ENCODE measurements at regions not wholly inside any gene's neighbourhood (a gene's known extent, or its start where the extent isn't known, plus 50 kb on each side); places are given as distances from the start of the nearest gene placed in this dataset.
"Not testable (repeated sequence)": the region's sequence is repeated elsewhere in the genome, so short reads cannot be mapped to it uniquely, and the experiment has no call there.

DNA sequence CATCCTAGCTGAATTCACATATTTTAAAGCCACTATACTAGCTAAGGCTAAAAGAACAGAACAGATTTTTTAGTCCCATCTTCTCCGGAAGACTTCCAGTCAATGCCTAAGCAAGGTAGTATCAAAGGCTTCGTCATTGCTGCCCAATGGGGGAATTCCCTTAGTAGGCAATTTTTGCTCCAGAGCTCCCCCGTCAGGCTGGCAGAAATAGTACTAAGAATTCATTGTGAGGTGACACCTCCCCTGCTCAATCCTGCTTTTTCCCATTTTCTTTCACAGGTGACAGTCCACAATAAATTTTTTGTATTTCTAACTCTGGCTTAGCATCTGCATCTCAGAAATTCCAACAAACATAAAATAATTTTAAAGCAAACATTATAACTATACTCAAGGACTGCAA is 52.8 kb upstream of the SRSF6 start:
- DNase-seq (ENCODE audit: low spot score) = no peak
- intact Hi-C loops (cut with DNase I) = no loop called here

DNA sequence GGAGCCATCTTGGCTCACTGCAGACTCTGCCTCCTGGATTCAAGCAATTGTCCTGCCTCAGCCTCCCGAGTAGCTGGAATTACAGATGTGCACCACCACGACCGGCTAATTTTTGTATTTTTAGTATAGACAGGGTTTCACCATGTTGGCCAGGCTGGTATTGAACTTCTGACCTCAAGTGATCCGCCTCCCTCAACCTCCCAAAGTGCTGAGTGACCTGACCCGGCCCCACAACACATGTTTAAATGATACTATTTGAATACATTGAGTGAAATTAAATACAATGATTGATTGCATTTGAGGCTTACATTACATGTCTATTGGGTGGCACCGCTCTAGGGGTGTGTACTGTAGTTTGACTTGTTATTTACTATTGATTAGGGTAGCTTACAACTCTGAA is 56.8 kb upstream of the SRSF6 start:
- DNase-seq (ENCODE audit: low spot score); intact Hi-C loops (cut with DNase I): not testable (repeated sequence)

DNA sequence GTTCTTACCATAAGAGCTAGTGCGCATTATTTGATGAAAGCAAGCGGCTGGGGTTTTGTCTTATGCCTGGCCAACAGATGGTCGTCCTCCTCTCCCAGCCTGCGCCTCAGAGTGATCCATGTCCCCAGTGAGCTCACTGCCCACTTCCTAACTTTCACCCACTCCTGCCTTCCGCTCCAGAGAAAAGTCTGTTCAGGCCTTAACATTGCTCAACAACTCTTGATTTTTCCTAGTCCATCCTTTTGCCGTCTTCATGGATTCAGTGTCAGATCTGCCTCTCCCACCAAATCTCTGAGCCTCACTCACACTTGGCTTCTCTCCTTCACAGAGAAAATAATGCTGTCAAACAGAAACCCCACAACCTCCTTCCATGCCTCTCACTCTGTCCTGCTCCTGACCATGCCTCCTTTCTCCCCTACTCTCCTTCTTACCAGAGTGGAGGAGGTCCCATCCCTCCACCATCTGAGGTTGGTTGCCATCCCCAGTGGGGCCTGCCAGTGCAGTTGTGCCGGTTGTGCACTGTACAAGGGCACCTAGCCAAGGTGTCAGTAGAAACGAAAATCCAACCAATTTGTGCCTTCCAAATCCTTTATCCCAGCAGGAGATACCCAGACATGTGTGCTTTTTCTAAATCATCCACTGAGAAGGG is 58.9 kb upstream of the SRSF6 start:
- intact Hi-C loops (cut with DNase I) = no loop called here
- DNase-seq (ENCODE audit: low spot score) = no peak

DNA sequence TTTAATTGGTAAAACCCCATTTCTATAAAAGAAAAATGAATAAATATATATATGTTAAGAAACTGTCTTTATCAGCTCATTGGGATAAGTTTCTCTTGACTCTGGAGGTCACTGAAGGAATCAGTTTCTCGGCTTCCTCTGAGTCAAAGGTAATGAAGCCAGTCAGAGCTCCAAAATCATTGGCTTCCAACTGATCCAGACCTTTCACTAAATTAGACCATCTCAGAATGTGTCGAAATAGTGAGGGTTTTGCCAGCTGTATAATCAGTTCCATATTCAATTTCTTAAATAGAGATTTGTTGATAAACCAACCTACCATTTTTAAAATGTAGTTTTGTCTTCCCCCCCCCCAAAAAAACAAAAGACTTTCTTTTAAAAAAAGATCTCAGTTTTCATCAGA is 60.5 kb upstream of the SRSF6 start:
- intact Hi-C loops (cut with DNase I) = no loop called here
- DNase-seq (ENCODE audit: low spot score) = no peak

DNA sequence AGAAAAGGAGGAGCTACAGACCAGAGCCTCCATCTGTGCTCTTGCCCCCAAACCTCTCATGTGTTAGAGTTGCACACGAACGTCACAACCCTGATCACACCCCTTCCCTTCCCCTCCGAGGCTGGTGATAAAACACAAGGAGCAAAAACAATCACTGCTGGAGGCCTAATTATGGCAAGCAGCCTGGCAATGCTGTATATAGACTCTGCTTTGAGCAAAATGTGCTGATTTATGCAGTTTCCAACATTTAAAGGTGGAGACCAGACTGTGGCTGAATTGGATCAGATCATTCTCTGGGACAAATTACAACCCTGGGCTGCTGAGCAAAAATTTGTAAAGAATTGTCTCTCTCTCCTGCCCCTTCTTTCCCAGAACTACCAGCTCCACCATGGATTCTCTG is 64.6 kb upstream of the SRSF6 start:
- intact Hi-C loops (cut with DNase I) = no loop called here
- DNase-seq (ENCODE audit: low spot score) = no peak

DNA sequence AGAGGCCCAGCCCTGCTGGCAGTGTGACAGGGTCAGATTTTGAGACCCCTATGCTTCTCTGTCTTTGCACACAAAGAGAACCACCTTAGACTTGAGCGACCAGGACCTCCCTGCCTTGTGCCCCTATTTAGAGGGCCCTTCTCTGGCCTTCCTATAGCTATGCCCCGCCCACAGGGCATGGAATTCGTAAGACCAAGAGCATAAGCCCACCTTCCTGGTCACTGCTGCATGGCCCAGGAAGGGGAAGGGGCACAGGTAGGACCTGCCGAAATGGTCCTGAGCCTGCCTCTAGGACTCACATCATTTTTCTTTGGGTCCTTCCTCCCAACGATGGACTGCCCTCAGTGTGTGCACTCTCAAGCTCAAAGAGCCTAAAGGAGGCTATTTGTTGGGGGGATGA is 65.1 kb upstream of the SRSF6 start:
- peak; percentile 17 for DNase-seq (ENCODE audit: low spot score)
- intact Hi-C loops (cut with DNase I) = no loop called here

DNA sequence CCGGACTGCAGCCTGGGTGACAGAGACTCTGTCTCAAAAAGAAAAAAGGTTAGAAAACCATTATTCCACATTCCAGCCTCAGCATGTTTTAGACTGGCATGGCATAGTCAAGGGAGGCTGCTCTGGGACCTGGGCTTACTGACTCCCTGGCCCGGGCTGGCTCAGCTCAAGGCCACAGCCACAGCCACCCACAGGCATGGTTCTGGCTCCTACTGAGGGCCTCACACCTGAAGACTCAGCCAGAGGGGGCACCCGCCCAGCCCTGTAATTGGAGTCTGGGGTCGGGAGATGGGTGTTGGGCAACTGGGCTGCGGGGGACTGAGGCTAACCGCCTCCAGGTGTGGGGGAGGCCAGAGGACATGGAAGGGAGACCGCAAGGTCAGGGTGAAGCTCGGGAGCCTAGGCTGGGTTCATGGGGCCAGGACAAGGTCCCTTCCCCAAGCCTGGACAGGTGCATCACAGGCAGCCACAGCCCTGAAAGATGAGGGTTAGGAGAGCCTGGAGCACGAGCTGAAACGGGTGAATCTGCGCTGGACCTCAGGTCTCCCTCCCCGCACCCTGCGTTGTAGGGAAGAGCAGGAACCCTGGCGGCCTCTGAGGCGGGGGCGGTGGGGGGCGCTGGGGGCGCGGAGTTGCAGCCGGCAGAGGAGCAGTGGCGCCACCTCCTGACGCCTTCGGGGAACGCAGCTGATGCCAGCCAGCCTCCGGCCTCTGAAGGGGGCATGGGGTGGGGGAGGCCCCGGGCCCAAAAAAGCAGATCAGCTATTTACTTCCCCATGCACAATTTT is 67.7 kb upstream of the SRSF6 start:
- peak; percentile 64 for DNase-seq (ENCODE audit: low spot score)
- intact Hi-C loops (cut with DNase I) = no loop called here

DNA sequence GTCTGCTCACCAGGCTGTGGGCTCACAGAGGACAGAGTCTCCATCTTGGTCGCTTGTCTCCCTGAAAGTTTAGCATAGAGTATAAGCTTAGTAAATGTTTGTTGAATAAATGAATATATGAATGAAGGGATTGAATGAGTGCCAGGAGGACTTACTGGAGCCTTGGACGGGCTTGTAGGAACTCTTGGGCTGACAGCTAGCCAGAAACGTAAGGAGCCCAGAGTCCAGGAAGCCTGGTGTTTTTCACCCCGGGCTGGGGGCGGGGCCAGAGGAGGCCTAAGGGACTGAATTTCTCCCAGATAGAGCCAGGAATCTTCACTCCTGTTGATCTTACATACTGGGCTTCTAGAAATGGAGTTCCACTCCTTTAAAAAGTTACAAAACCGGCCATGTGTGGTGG is 68.5 kb upstream of the SRSF6 start:
- intact Hi-C loops (cut with DNase I) = no loop called here
- DNase-seq (ENCODE audit: low spot score) = peak; percentile 49

DNA sequence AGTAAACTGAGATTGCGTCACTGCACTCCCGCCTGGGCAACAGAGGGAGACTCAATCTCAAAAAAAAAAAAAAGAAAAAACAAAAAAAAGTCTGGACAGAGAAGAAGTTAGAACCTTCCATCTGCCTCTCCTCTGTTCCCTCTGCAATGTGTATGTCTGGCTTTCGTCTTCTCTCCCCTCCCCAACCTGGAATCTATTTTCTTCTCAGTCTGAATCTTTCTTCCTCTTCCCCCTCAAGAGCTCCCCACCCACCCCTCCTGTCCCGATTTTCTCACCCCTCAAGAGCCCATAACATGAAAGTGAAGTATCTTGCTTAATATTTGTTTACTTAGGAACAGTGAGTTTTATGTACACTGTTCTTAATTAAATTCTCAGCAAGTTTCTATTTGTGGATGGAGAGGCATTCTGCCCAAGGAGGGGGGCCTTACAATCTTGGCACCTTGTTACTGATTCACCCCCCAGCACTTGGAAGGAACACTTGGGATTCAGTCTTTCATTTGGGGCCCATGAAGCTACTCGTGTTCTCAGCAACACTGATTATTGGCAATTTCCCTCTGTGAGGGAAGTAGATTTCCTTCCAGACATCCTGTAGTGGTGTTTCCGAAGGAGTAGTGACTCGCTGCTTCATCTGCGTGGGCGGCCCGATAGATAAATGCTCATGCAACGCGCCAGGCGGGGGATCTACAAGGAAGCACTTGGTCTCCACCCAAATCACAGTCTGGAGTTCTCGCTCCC is 69.3 kb upstream of the SRSF6 start:
- DNase-seq (ENCODE audit: low spot score) = peak; percentile 89

DNA sequence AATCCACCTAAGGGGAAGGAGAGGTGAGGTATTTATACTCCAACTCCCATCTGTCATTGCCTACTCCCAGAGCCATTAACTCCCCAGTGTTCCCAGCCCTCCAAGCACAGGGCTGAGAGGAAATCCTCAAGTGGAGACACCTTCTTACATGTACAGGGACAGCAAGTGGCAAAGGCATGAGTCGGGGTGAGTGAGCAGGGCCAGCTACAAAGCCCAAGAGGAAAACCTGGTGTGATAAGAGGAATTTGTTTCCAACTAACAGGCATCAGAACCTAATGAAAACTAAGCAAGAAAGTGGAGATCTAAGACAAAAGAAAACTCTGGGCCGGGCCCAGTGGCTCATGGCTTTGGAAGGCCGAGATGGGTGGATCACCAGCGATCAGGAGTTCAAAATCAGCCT is 70.0 kb upstream of the SRSF6 start:
- intact Hi-C loops (cut with DNase I) = no loop called here
- DNase-seq (ENCODE audit: low spot score) = peak; percentile 36

More for the DNA sequence above, 69.3 kb upstream of the SRSF6 start:
- intact Hi-C loops (cut with DNase I) = no loop called here

DNA sequence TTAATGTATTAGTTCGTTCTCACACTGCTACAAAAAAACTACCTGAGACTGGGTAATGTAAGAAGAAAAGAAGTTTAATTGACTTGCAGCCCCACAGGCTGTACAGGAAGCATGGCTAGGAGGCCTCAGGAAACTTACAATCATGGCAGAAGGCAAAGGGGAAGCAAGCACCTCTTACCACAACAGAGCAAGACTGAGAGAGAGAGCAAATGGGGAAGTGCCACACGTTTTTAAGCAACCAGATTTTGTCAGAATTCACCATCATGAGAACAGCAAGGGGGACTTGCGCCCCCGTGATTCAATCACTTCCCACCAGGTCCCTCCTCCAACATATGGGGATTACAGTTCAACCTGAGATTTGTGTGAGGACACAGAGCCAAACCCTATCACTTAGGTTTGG is 70.8 kb upstream of the SRSF6 start:
- DNase-seq (ENCODE audit: low spot score) = no peak
- intact Hi-C loops (cut with DNase I) = no loop called here

DNA sequence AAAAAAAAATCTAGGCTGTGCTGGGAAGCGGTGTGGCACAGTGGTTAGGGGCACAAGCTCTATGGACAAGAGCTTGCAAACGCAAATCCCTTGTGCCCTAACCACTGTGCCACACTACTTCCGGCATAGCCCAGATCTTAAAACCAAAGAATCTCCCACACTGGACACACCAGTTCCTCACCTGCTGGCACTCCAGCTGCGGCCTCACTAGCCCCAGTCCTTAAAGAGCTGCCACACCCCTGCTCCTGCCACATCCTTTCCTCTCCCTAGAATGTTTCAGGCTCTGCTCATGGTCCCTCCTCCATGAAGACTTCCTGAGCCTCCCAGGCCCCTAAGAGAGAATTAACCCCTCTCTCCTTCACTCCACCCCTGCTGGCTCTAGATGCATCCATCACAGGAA is 71.8 kb upstream of the SRSF6 start:
- no peak for DNase-seq (ENCODE audit: low spot score)
- intact Hi-C loops (cut with DNase I) = no loop called here

DNA sequence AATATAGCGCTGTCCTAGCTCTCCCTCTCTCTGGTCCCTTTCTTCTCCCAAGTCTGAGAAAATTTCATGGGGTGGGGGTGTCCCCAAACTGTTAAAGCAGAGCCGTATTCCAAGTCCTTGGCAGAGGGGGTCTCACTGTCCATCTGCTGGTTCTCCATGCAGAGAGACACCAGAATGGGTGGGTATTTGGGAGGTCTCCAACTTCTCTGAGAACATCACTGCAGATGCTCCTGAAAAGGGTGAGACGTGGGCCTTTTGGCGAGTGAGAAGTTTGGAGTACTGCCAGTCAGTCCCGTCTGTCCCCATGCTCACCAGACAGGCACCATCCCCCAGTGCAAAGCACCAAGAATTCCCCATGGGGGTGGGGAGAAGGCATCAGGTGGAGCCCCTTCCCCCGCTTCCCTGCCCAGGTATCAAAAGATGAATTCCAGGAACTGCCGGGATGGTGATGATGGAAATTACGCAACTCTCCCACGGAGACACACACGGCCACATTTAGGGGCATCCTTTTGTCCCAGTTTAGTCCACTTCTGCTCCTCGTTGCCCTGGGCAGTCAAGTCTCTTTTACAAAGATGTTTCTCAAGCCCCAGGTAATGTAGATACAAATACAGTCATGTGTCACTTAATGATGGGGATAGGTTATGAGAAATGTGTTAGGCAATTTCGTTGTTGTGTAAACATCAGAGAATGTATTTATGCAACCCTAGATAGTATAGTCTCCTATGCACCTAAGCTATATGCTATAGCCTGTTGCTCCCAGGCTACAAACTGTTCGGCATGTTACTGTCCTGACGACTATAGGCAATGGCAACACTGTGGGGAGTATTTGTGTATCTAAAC is 73.4 kb upstream of the SRSF6 start:
- no peak for DNase-seq (ENCODE audit: low spot score)
- intact Hi-C loops (cut with DNase I) = no loop called here

DNA sequence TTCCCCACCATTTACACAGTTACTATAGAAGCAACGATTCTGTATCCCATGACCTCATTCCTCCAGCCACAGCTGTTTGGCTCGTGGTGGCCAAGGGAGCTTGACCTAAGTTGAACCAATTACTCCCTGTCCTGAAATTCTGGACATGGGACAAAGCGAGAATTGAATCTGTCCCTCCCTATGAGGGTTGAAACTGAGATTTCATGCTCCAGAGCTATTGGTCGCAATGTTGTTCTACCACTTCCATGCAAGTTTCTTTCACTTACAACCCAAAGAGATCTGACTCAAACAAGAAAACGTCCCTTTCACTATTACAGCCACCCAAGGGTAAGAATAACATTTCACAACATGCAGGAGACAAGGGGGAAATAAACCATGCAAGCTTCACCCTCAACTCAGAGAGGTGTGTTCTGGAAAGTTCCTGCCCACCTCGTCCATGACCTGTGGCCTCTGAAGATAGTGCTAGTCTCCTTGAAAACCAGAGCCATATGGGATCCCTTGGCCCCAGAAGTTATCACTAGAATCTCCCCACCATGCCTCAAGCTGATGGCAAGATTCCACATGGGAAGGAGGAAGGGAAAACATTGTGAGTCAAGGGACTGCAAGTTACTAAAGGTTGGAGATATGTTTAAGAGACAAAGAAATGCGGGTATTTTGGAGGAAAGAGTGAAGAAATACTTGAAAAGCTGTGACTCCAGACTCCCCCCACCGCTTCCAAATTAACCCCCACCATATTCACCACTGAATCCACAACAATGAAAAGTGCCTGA is 74.5 kb upstream of the SRSF6 start:
- no peak for DNase-seq (ENCODE audit: low spot score)
- intact Hi-C loops (cut with DNase I) = no loop called here

DNA sequence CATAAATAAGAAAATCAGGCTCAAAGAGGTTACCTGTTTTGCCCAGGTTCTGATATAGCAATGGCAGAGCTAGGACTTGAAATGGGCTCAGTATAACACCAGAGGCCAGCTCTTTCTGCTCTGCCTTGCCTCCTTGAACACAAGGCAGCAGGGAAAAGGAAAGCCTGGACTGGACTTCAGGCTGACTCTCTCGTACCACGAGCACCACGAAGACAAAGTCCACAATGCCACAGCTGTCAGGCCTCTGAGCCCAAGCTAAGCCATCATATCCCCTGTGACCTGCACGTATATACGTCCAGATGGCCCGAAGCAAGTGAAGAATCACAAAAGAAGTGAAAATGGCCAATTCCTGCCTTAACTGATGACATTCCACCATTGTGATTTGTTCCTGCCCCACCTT is 75.6 kb upstream of the SRSF6 start:
- DNase-seq (ENCODE audit: low spot score); intact Hi-C loops (cut with DNase I): not testable (repeated sequence)

DNA sequence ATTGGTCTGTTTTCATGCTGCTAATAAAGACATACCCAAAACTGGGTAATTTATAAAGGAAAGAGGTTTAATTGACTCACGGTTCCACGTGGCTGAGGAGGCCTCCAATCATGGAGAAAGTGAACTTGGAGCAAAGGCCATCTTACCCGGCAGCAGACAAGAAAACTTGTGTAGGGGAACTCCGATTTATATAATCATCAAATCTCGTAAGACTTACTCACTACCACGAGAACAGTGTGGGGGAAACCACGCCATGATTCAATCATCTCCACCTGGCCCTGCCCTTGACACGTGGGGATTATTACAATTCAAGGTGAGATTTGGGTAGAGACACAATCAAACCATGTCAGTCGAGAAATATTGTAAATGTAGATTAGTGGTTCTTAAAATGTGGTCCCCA is 76.2 kb upstream of the SRSF6 start:
- intact Hi-C loops (cut with DNase I); DNase-seq (ENCODE audit: low spot score): not testable (repeated sequence)

DNA sequence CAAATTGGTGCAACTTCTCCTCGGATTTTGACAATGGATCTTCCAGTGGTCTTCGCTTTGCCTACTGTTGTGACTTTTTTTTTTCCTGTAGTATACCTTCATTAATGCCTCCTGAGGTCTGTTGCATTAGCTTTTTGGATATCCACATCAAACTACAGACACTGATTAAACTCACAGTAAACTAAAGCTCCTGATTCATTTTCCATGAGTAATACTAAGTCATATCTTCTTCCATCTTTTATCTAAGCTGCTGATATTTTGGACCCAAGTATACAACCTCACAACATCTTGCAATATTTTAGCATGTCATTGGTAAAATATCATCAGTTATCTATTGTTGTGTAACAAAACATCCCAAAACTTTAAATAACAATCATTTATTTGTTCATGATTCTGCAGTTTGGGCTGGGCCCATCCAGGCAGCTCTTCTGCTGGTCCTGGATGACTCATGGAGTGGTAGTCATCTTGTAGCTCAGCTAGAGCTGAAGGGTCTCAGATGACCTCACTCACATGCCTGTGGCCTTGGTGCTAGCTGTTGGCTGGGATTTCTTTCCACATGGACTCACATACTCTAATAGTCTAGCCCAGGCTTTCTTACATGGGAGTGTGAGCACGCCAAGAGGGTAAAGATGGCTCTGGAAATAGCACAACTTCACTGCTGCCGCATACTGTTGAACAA is 78.3 kb upstream of the SRSF6 start:
- peak; percentile 15 for DNase-seq (ENCODE audit: low spot score)
- intact Hi-C loops (cut with DNase I) = no loop called here

DNA sequence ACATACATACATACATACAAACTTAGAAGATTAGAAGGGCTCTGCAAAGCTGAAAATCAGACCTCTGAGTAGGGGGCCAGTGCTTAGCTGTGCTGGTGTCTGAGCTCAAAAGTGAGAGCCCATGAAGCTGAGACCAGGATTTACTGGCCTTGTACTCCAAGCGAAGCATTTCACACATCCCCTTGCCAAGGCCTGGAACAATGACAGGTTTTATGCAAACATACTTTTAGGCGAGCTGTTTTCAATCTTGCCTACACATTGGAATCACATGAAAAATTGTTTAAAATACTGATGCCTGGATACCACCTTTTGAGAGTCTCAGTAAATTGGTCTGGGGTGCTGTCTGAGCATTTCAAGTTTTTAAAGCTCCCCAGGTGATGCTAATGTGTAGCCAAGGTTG is 80.9 kb upstream of the SRSF6 start:
- intact Hi-C loops (cut with DNase I) = no loop called here
- DNase-seq (ENCODE audit: low spot score) = no peak
